ENCODE measurements at regions not wholly inside any gene's neighbourhood (a gene's known extent, or its start where the extent isn't known, plus 50 kb on each side); places are given as distances from the start of the nearest gene placed in this dataset.

- Histone ChIP-seq H4K20me1 (ENCODE audit: insufficient read depth, low read length) (no peaks in the 10 kb centered on the region), H3K27me3 (ENCODE audit: insufficient read depth, low read length) (peaks cover 2% of the 10 kb centered on the region; the same call in 1 of the 2 replicates), H3F3A (ENCODE audit: insufficient read depth, low read length) (no peaks in the 10 kb centered on the region), H3K4me1 (ENCODE audit: insufficient read depth, low read length, severe bottlenecking) (peaks cover 15% of the 10 kb centered on the region), H2AFZ (ENCODE audit: low read length) (no peak overlapping the region), H3K27ac (ENCODE audit: low read depth, low read length, poor library complexity, severe bottlenecking) (no peak overlapping the region), H3K4me2 (ENCODE audit: low read length) (no peak overlapping the region), H3K9me3 (ENCODE audit: low read length) (no peaks in the 10 kb centered on the region), H3K79me2 (ENCODE audit: insufficient read depth, low read length) (no peaks in the 10 kb centered on the region), H3K4me3 (ENCODE audit: low read depth, low read length, poor library complexity, severe bottlenecking) (no peak overlapping the region), H3K9me2 (ENCODE audit: low read depth, low read length) (no peaks in the 10 kb centered on the region), H3K9ac (ENCODE audit: low read length) (no peak overlapping the region), H3K36me3 (ENCODE audit: insufficient read depth, low read length) (no peaks in the 10 kb centered on the region)
- TF ChIP-seq CTCF (IDR thresholded peaks at IDR 0.05; ENCODE audit: low read length) = no peak
- no peak for TF ChIP-seq EZH2 (IDR thresholded peaks at IDR 0.05; ENCODE audit: borderline replicate concordance, low read length)
Observed at GRCh38 chr15:66863390-66864085, 161.5 kb downstream of the SMAD6 start.

GRCh38 chr15:66864086-66864830 is 162.2 kb downstream of the SMAD6 start:
- Histone ChIP-seq H4K20me1 (ENCODE audit: insufficient read depth, low read length) (no peaks in the 10 kb centered on the region), H3K4me2 (ENCODE audit: low read length) (no peak overlapping the region), H3K27me3 (ENCODE audit: insufficient read depth, low read length) (no peaks in the 10 kb centered on the region), H3K9me2 (ENCODE audit: low read depth, low read length) (no peaks in the 10 kb centered on the region), H3K27ac (ENCODE audit: low read depth, low read length, poor library complexity, severe bottlenecking) (no peak overlapping the region), H3K79me2 (ENCODE audit: insufficient read depth, low read length) (no peaks in the 10 kb centered on the region), H3F3A (ENCODE audit: insufficient read depth, low read length) (no peaks in the 10 kb centered on the region), H3K4me1 (ENCODE audit: insufficient read depth, low read length, severe bottlenecking) (peaks cover 15% of the 10 kb centered on the region), H3K4me3 (ENCODE audit: low read depth, low read length, poor library complexity, severe bottlenecking) (no peak overlapping the region), H2AFZ (ENCODE audit: low read length) (no peak overlapping the region), H3K36me3 (ENCODE audit: insufficient read depth, low read length) (no peaks in the 10 kb centered on the region), H3K9ac (ENCODE audit: low read length) (no peak overlapping the region), H3K9me3 (ENCODE audit: low read length) (no peaks in the 10 kb centered on the region)
- TF ChIP-seq CTCF (IDR thresholded peaks at IDR 0.05; ENCODE audit: low read length) (no peak), EZH2 (IDR thresholded peaks at IDR 0.05; ENCODE audit: borderline replicate concordance, low read length) (no peak)

GRCh38 chr15:66864871-66865281 is 162.8 kb downstream of the SMAD6 start:
- no peak overlapping the region for H3K27ac ChIP-seq (ENCODE audit: low read depth, low read length, poor library complexity, severe bottlenecking)
- no peaks in the 10 kb centered on the region for H3K9me2 ChIP-seq (ENCODE audit: low read depth, low read length)
- no peaks in the 10 kb centered on the region for H3K36me3 ChIP-seq (ENCODE audit: insufficient read depth, low read length)
- H3K79me2 ChIP-seq (ENCODE audit: insufficient read depth, low read length) = no peaks in the 10 kb centered on the region
- H3K27me3 ChIP-seq (ENCODE audit: insufficient read depth, low read length) = no peaks in the 10 kb centered on the region; the same call in 1 of the 2 replicates
- H4K20me1 ChIP-seq (ENCODE audit: insufficient read depth, low read length) = no peaks in the 10 kb centered on the region
- H3K9ac ChIP-seq (ENCODE audit: low read length) = no peak overlapping the region
- no peak for TF ChIP-seq EZH2 (IDR thresholded peaks at IDR 0.05; ENCODE audit: borderline replicate concordance, low read length)
- no peak for TF ChIP-seq CTCF (IDR thresholded peaks at IDR 0.05; ENCODE audit: low read length)
- H3K4me2 ChIP-seq (ENCODE audit: low read length) = no peak overlapping the region
- H3F3A ChIP-seq (ENCODE audit: insufficient read depth, low read length) = no peaks in the 10 kb centered on the region
- H3K4me3 ChIP-seq (ENCODE audit: low read depth, low read length, poor library complexity, severe bottlenecking) = no peak overlapping the region
- peaks cover 15% of the 10 kb centered on the region for H3K4me1 ChIP-seq (ENCODE audit: insufficient read depth, low read length, severe bottlenecking)
- H3K9me3 ChIP-seq (ENCODE audit: low read length) = no peaks in the 10 kb centered on the region
- no peak overlapping the region for H2AFZ ChIP-seq (ENCODE audit: low read length)
